ENCODE measurements at regions not wholly inside any gene's neighbourhood (a gene's known extent, or its start where the extent isn't known, plus 50 kb on each side); places are given as distances from the start of the nearest gene placed in this dataset.

- no peaks in the 10 kb centered on the region for H3K9me3 ChIP-seq
- TF ChIP-seq CTCF (IDR thresholded peaks at IDR 0.05) (no peak), EP300 (IDR thresholded peaks at IDR 0.05) (no peak), POLR2AphosphoS5 (IDR thresholded peaks at IDR 0.05) (no peak), POLR2A (IDR thresholded peaks at IDR 0.05) (no peak)
- ATAC-seq: no peak
- no peak overlapping the region for H3K27ac ChIP-seq
- no peak overlapping the region for H3K4me3 ChIP-seq
- H3K27me3 ChIP-seq: no peaks in the 10 kb centered on the region
- H3K4me1 ChIP-seq: peaks cover 0 to 20% (median 2%) of the 10 kb centered on the region in 3 donors
- WGBS, 2 donors (ENCODE audit: low coverage in 1 of 2): 33 to 95% methylated on average over 1 to 4 of the region's 7 CpGs
- H3K36me3 ChIP-seq: no peaks in the 10 kb centered on the region
These were observed 75.9 kb upstream of the ALDH1L1 start for GRCh38 chr3:126256251-126256650.

- Histone ChIP-seq H3K4me3 (no peak overlapping the region), H3K27ac (no peak overlapping the region), H3K36me3 (no peaks in the 10 kb centered on the region), H3K27me3 (no peaks in the 10 kb centered on the region), H3K4me1 (no peaks in the 10 kb centered on the region), H3K9me3 (no peaks in the 10 kb centered on the region)
- ATAC-seq: no peak
- WGBS, 2 donors (ENCODE audit: low coverage in 1 of 2): 68 to 74% methylated on average over 2 of the region's 2 CpGs
- no peak for TF ChIP-seq POLR2AphosphoS5 (IDR thresholded peaks at IDR 0.05)
- no peak for TF ChIP-seq EP300 (IDR thresholded peaks at IDR 0.05)
- TF ChIP-seq CTCF (IDR thresholded peaks at IDR 0.05): no peak
- TF ChIP-seq POLR2A (IDR thresholded peaks at IDR 0.05): no peak
These were observed 72.7 kb upstream of the ALDH1L1 start for GRCh38 chr3:126253072-126253471.

GRCh38 chr3:126252373-126252772 lies 72.0 kb upstream of the ALDH1L1 start:
- Histone ChIP-seq H3K27ac (no peak overlapping the region), H3K4me1 (no peaks in the 10 kb centered on the region), H3K9me3 (peaks cover 0 to 2% (median 0%) of the 10 kb centered on the region in 3 donors), H3K4me3 (no peak overlapping the region), H3K36me3 (no peaks in the 10 kb centered on the region), H3K27me3 (no peaks in the 10 kb centered on the region)
- 80 to 100% methylated on average over 1 of the region's 1 CpG for WGBS, 2 donors (ENCODE audit: low coverage in 1 of 2)
- TF ChIP-seq EP300 (IDR thresholded peaks at IDR 0.05) (no peak), POLR2A (IDR thresholded peaks at IDR 0.05) (no peak), POLR2AphosphoS5 (IDR thresholded peaks at IDR 0.05) (no peak)
- no peak for ATAC-seq

GRCh38 chr3:126245811-126246727 lies 65.7 kb upstream of the ALDH1L1 start:
- ATAC-seq: peak; percentile 70
- WGBS, 2 donors (ENCODE audit: low coverage in 1 of 2): 40 to 45% methylated on average over 10 to 14 of the region's 14 CpGs

More at GRCh38 chr3:126245811-126246727, 65.7 kb upstream of the ALDH1L1 start:
- Histone ChIP-seq H3K27me3 (no peaks in the 10 kb centered on the region), H3K27ac (peak overlapping the region in 1 of 4 donors; percentile 51), H3K4me1 (peaks cover 0 to 13% (median 0%) of the 10 kb centered on the region in 3 donors), H3K9me3 (peaks cover 0 to 11% (median 0%) of the 10 kb centered on the region in 3 donors), H3K4me3 (no peak overlapping the region), H3K36me3 (no peaks in the 10 kb centered on the region)
- TF ChIP-seq CTCF (IDR thresholded peaks at IDR 0.05): peak; percentile 21 to 60 (median 55)
- no peak for TF ChIP-seq POLR2AphosphoS5 (IDR thresholded peaks at IDR 0.05)

Measured in gastroesophageal sphincter (tissue), 4 donors.